B cell (primary cell): ENCODE measurements at regions not wholly inside any gene's neighbourhood (a gene's known extent, or its start where the extent isn't known, plus 50 kb on each side); places are given as distances from the start of the nearest gene placed in this dataset.

ENCODE experiments used
- ATAC-seq: fragments of 200-7000 bp; cut with Tn5 transposase; one replicate; pipeline ENCODE4 v1.10.0; 2021; ENCODE audit warnings: low read depth, mild to moderate bottlenecking, moderate number of reproducible peaks, moderate library complexity
- CTCF ChIA-PET: fragments of 350-600 bp; sonication (Branson Sonifier 250); formaldehyde crosslinking; loops from one replicate; lab custom pipeline; 2021; ENCODE audit warnings: antibody characterized with exemption, inconsistent platforms; lab: Charles Lee
- POLR2A ChIA-PET: fragments of 350-600 bp; sonication (Branson Sonifier 250); formaldehyde crosslinking; loops from one replicate; lab custom pipeline; 2021; ENCODE audit warnings: antibody characterized with exemption; lab: Charles Lee
- DNase-seq: peaks from one replicate; pipeline ENCODE4 v3.0.0; 2013
- H2AFZ ChIP-seq: 2 replicates; pipeline ENCODE4 v1.6.1; 2012; ENCODE audit warnings: mild to moderate bottlenecking, low read depth, low read length; ENCODE audit not compliant: insufficient read depth, poor library complexity, severe bottlenecking
- H3K27ac ChIP-seq, 2 donors: 1 replicate in 1 of 2; 2 replicates in 1 of 2; pipeline ENCODE4 v1.5.1; 2012 to 2013; ENCODE audit warnings: low read length in 2 of 2, mild to moderate bottlenecking in 2 of 2, moderate library complexity in 1 of 2
- H3K27me3 ChIP-seq, 4 experiments: fragments of 200-600 bp in 1 of 4; sonication (generic) in 1 of 4; replicated peaks in 1 of 4; 1 replicate in 2 of 4; 2 replicates in 2 of 4; pipeline versions ENCODE4 v1.6.1 to v1.7.0; 2013 to 2016; ENCODE audit warnings: low read length in 3 of 4, mild to moderate bottlenecking in 2 of 4, mixed read lengths in 1 of 4, moderate library complexity in 1 of 4; ENCODE audit not compliant: insufficient read depth in 4 of 4, control insufficient read depth in 3 of 4; ENCODE audit errors: control extremely low read depth in 1 of 4
- H3K36me3 ChIP-seq, 2 experiments: replicated peaks in 1 of 2; 1 replicate in 1 of 2; 2 replicates in 1 of 2; pipeline versions ENCODE4 v1.6.1 to v1.7.1; 2013; ENCODE audit warnings: low read length in 1 of 2; ENCODE audit not compliant: insufficient read depth in 2 of 2, control insufficient read depth in 1 of 2; ENCODE audit errors: control extremely low read depth in 1 of 2, extremely low read depth in 1 of 2
- H3K4me1 ChIP-seq, 2 donors: fragments of 200-600 bp in 1 of 2; sonication (generic) in 1 of 2; 1 replicate in 1 of 2; 2 replicates in 1 of 2; pipeline versions ENCODE4 v1.5.1 to v1.6.1; 2013 to 2017; ENCODE audit warnings: low read length in 2 of 2; ENCODE audit not compliant: control insufficient read depth in 2 of 2, insufficient read depth in 2 of 2
- H3K4me2 ChIP-seq: replicated peaks from 2 replicates; pipeline ENCODE3; 2012; ENCODE audit warnings: mild to moderate bottlenecking, low read depth, low read length; ENCODE audit not compliant: poor library complexity, severe bottlenecking
- H3K4me3 ChIP-seq, 5 experiments: fragments of 200-600 bp in 1 of 5; sonication (generic) in 1 of 5; 1 replicate in 3 of 5; 2 replicates in 2 of 5; pipeline versions ENCODE4 v1.5.1 to v1.7.0; 2011 to 2016; ENCODE audit warnings: low read length in 4 of 5, mild to moderate bottlenecking in 4 of 5, low read depth in 2 of 5, control low read depth in 1 of 5, moderate library complexity in 1 of 5; ENCODE audit not compliant: insufficient read depth in 1 of 5; ENCODE audit errors: control extremely low read depth in 1 of 5, extremely low read depth in 1 of 5
- H3K79me2 ChIP-seq: fragments of 200-600 bp; sonication (generic); one replicate; pipeline ENCODE4 v1.6.0; 2016; ENCODE audit warnings: low read length; ENCODE audit not compliant: control insufficient read depth, insufficient read depth
- H3K9ac ChIP-seq: fragments of 200-600 bp; sonication (generic); 2 replicates; pipeline ENCODE4 v1.6.1; 2017; ENCODE audit warnings: mild to moderate bottlenecking, low read length, moderate library complexity
- H3K9me3 ChIP-seq, 3 donors: one replicate each; pipeline versions ENCODE4 v1.6.1 to v1.7.1; 2013; ENCODE audit warnings: low read length in 2 of 3; ENCODE audit not compliant: control insufficient read depth in 2 of 3, insufficient read depth in 1 of 3; ENCODE audit errors: control extremely low read depth in 1 of 3
- H4K20me1 ChIP-seq: 2 replicates; pipeline ENCODE4 v1.6.0; 2012; ENCODE audit warnings: mild to moderate bottlenecking, low read length; ENCODE audit not compliant: insufficient read depth, control insufficient read depth, poor library complexity, severe bottlenecking
- H3K27ac Mint-ChIP-seq: one replicate; pipeline ENCODE4 v1.8.0; 2021; ENCODE audit warnings: mixed read lengths
- H3K27me3 Mint-ChIP-seq: one replicate; pipeline ENCODE4 v1.8.0; 2021; ENCODE audit warnings: mixed read lengths
- H3K4me1 Mint-ChIP-seq: one replicate; pipeline ENCODE4 v1.8.0; 2021; ENCODE audit warnings: mixed read lengths
- H3K4me3 Mint-ChIP-seq: one replicate; pipeline ENCODE4 v1.8.0; 2021; ENCODE audit warnings: mixed read lengths
- H3K9me3 Mint-ChIP-seq: one replicate; pipeline ENCODE4 v1.8.0; 2022; ENCODE audit warnings: mixed read lengths; ENCODE audit not compliant: insufficient read depth
- CTCF ChIP-seq: fragments of 200-600 bp; IDR thresholded peaks from one replicate; pipeline ENCODE4 v1.8.0; 2022; ENCODE audit warnings: antibody characterized with exemption, mild to moderate bottlenecking
- whole genome bisulfite sequencing: methylation state at CpG from one replicate; pipeline ENCODE4 v1.1.5; 2013; ENCODE audit warnings: missing lambda C conversion rate; ENCODE audit not compliant: insufficient coverage; 5-methylcytosine and 5-hydroxymethylcytosine counted together
- intact Hi-C: fragments of 100-400 bp; cut with micrococcal nuclease; formaldehyde crosslinking; loops from one replicate; pipeline ENCODE4 v1.10.0; 2022

- Histone ChIP-seq H3K4me2 (peak overlapping the region; percentile 49), H3K79me2 (no peaks in the 10 kb centered on the region), H3K9ac (no peak overlapping the region), H3K9me3 (peaks cover 0 to 11% (median 7%) of the 10 kb centered on the region in 3 donors), H4K20me1 (no peaks in the 10 kb centered on the region), H3K27me3 (no peaks in the 10 kb centered on the region), H2AFZ (no peak overlapping the region), H3K4me3 (no peak overlapping the region), H3K36me3 (no peaks in the 10 kb centered on the region), H3K27ac (no peak overlapping the region), H3K4me1 (peaks cover 9 to 13% of the 10 kb centered on the region in 2 donors)
- H3K9me3 Mint-ChIP-seq: peaks cover 11% of the 10 kb centered on the region
- H3K4me1 Mint-ChIP-seq: peaks cover 11% of the 10 kb centered on the region
- CTCF ChIA-PET: no interaction called here
- DNase-seq: no peak
- H3K27ac Mint-ChIP-seq: no peak overlapping the region
- 91% methylated on average over 5 of the region's 5 CpGs for WGBS
- H3K27me3 Mint-ChIP-seq: peaks cover 4% of the 10 kb centered on the region
- POLR2A ChIA-PET: no interaction called here
- TF ChIP-seq CTCF: no peak
- no peak for ATAC-seq
- intact Hi-C loops: no loop called here
- no peak overlapping the region for H3K4me3 Mint-ChIP-seq
Measured at GRCh38 chr10:113272511-113272910, 280.3 kb upstream of the HABP2 start.

DNA sequence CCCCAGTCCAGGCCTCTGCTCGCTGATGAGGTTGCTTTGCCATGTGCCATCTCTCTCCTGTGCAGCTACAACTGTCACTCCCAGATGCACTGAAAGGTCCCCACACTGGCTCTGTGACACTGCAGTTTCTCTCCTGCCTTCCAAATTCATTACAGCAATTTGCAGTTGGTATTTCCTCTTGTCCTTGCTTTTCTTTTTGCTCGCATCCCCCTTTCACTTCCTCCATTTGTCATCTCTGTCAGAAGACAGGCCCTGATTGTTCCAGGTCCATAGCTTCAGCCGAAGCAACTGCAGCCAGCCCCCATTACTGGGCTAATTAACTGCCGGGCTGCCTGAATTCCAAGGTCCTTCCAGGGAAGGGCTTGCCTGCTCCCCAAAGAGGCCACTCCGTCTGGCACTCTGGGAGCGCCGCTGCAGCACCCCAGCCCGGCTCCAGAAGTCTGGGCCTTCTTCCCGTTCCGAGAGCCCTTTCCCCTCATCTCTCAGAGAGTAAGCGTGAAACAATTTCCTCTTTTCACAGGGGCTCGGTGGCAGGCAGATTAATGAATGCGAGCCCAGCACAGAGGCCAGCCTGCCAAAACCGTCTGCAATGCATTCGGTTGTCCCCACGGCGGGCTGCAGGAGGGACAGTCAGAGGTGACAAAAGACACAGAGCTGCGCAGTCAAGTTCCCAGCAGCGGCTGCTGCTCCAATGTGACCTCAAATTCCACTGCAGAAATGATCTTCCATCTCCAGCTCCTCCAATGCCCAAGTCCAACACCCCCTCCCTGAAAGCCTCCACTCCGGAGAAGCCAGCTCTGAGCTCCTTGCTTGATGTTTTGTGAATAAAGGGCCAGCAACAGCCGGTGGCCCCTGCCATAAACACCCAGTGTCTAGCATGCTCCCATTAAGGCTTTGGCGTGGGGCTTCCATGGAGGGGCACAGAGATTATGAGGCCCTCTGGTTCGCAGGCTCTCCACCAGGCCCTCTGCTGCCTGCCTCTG is 279.4 kb upstream of the HABP2 start:
- no peak overlapping the region for H3K27ac Mint-ChIP-seq
- no peak overlapping the region for H3K4me3 ChIP-seq
- DNase-seq: peak; percentile 17

More for the DNA sequence above, 279.4 kb upstream of the HABP2 start:
- Histone ChIP-seq H3K79me2 (no peaks in the 10 kb centered on the region), H3K9me3 (peaks cover 0 to 11% (median 7%) of the 10 kb centered on the region in 3 donors), H3K27me3 (no peaks in the 10 kb centered on the region), H3K4me2 (peak overlapping the region; percentile 49), H3K27ac (no peak overlapping the region), H3K36me3 (no peaks in the 10 kb centered on the region), H4K20me1 (no peaks in the 10 kb centered on the region), H2AFZ (peak overlapping the region; percentile 55), H3K9ac (no peak overlapping the region), H3K4me1 (peaks cover 9 to 13% of the 10 kb centered on the region in 2 donors)
- peaks cover 11% of the 10 kb centered on the region for H3K9me3 Mint-ChIP-seq
- H3K4me3 Mint-ChIP-seq: peak overlapping the region; percentile 7
- peaks cover 4% of the 10 kb centered on the region for H3K27me3 Mint-ChIP-seq
- intact Hi-C loops: no loop called here
- ChIA-PET CTCF (no interaction called here), POLR2A (no interaction called here)
- H3K4me1 Mint-ChIP-seq: peaks cover 11% of the 10 kb centered on the region
- no peak for ATAC-seq
- no peak for TF ChIP-seq CTCF
- 24% methylated on average over 22 of the region's 23 CpGs for WGBS
